ENCODE measurements at regions not wholly inside any gene's neighbourhood (a gene's known extent, or its start where the extent isn't known, plus 50 kb on each side); places are given as distances from the start of the nearest gene placed in this dataset.
"Not testable (repeated sequence)": the region's sequence is repeated elsewhere in the genome, so short reads cannot be mapped to it uniquely, and the experiment has no call there.

DNA sequence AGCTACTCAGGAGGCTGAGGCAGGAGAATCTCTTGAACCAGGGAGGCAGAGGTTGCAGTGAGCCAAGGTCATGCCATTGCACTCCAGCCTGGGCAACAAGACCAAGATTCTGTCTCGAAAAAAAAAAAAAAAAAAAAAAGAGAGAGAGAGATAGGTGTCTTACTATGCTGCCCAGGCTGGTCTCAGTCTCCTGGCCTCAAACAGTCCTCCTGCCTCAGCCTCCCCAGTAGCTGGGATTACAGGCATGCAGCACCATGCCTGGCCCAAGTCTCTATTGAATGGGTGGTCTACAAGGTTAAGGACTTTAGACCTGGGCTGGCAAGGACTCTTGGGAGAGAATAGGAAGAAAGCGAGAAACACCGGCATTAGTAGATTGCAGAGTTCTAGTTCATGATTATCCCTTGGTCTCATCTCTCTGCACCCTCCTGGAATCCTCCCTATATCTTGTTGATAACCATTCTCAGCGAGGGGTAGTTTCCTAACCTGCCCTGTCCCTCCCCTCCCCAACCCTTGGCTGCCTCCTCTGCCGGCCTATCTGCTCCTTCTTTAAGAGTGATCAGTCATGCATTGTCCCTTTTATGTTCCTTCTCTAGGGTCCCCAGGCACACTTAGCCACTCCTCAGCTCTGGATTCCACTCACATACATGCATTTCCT, 128.1 kb upstream of the MAP1LC3B2 start:
- DNase-seq (ENCODE audit: low read depth) = no peak

DNA sequence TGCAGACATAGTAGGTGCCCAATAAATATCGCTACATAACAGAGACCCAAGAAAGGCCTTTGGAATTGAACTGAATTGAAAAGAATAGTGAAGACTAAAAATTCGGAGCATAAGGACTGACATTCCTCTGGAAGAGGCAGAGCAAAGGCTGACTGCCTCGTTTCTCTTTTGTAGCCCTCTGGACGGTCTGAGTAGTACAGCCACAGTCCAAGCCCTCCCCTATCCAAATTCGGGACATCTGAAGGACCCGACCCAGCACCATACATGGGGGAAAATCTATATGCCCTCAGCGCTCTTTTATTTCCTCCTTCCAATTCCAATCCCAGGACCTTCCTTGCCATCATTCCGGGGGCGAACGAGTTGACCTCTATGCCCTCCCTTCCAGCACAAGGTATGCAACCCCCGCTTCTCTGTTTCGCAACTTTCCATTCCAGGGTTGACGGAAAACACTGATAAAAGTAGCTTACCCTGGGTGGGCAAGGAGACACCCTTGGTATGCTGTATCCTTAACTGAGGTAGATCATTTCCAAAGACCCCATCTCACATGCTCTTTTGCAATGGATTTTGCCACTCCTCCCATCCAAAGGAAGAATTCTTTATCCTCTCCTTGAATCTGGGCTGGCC, 127.4 kb upstream of the MAP1LC3B2 start:
- DNase-seq (ENCODE audit: low read depth) = no peak

DNA sequence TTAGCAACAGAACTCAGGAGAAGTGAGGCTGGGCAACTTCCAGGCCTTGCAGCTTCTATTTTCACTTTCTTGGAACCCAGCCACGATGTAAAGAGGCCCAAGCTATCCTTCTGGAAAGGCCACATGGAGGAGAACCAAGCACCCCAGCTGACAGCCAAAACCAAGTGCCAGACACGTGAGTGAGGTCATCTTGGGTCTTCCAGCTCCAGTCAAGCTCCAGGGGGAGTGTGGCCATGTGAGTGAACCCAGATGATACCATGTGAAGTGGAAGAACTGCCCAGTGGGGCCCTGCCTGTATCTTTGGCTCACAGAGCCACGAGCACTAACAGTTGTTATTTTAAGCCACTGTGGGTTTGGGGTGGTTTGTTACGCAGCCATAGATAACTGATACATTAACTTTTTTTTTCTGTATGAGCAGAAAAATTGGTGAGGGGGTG, 126.8 kb upstream of the MAP1LC3B2 start:
- DNase-seq (ENCODE audit: low read depth) = no peak

DNA sequence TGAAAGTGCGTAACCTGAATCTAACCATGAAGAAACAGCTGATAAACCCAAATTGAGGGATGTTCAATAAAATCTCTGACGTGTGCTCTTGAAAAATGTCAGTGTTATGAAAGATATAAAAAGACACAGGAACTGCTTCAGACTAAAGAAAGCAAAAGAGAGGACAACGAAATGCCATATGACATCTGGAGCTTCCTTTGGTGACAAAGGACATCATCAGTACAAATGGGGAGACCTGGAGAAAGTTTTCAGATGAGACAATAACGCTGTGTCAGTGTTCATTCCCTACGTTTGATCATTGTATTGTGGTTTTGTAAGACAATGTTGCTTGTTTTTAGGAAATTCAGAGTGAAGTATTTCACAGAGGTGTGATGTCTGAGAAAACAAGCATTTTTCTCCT, 125.9 kb upstream of the MAP1LC3B2 start:
- DNase-seq (ENCODE audit: low read depth) = no peak

DNA sequence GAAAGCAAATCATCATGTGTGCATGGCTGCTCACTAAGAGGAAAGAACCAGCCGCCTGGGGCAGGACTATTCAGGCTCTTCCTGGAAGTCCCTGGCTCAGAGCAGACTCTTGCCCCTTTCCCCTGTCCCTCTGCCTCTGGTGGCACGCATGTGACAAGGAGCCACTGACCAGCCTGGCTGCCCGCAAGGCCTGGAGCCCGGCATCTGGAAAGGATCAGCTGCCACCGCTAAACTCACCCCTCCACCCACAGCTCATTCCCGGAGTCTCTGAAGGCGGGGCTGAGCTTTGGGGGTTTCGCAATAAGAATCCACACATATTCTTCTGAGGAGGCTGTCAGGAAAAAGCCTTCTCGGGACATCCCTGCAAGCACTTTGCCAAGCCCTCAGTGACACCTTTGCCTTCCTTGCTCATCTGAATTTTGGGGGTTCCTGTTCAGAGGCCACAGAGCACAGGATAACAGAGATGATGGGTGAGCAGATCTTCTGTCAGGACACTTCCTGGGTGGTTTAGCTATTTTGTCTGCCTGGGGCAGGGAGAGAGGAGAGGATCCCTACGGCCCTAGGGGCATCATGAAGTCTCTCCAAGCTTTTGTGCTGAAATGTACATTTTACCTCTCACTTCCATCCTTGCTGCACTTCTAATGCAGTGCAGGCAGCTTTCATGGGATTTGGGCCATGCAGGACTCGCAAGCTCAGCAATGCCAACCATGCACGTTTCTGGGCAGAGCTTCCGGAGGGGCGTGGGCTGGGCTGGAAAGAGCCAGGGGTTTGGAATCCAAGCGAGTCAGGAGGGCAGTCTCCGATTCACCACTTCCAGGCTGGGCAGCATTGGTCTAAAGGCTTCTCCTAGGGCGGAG, 124.8 kb upstream of the MAP1LC3B2 start:
- no peak for DNase-seq (ENCODE audit: low read depth)

DNA sequence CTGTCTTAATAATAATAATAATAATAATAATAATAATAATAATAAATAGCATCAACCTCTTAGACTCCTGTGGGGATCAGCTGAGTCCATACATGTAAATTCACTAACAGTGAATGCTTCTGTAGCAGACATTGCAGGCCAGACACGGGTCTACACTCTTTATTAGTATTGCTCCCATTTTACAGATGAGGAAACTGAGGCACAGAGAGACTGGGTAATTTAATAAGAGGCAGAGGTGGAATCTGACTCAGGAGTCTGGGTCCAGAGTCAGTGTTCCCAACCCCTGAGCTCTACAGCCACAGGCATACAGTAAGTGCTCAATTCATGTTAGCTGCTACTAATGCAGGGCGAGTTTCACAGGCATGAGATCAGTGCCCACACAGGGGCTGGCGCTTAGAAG, 123.2 kb upstream of the MAP1LC3B2 start:
- DNase-seq (ENCODE audit: low read depth) = no peak

DNA sequence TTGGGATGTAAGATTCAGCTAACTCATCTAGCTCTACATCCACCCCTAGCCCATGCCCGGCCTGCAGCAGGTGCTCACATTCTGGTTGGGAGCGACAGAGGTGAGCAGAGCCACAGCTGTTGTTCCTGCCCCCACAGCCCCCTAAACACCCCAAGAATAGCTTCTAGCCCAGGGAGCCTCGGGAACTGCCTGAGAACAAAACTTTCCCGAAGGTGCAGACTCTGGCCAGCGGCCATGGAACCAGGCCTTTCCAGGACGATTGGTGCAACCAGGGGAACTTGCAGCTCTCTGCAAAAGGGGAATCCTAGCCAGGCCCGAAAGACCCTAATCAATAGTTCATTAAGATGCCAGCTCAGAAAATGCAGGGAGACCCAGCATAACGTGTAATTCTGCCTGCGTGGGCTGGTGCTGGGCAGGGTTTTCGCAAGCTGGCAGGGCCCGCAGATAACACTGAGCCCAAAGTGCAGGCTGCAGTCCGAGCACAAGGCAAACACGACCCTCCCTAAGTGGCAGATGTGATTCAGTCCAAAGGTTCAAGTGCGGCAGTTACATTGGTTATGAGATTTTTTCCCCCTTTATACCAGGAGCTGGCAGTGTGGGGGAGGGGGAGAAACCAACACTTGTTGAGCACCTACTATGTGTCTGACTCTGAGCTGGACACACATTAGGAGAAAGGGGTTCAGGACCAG, 122.5 kb upstream of the MAP1LC3B2 start:
- no peak for DNase-seq (ENCODE audit: low read depth)

DNA sequence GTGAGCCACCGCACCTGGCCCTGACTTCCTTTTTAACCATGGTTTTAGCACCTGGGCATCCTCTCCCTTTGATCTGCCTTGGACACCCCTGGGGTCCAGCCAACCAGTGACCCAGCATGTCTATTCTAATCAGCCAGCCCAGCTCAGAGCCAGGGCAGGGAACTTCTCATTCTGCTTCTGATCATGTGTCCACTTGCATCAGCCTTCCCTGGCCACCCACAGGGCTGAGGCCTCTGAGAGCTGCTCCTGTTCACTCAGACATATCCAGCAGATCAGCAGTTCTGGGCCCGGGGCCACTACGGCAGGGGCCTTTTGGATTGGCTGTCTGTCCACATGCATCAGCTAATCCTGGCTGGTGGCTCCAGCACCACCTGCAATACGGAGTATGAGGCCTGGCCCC, 117.9 kb upstream of the MAP1LC3B2 start:
- no peak for DNase-seq (ENCODE audit: low read depth)

DNA sequence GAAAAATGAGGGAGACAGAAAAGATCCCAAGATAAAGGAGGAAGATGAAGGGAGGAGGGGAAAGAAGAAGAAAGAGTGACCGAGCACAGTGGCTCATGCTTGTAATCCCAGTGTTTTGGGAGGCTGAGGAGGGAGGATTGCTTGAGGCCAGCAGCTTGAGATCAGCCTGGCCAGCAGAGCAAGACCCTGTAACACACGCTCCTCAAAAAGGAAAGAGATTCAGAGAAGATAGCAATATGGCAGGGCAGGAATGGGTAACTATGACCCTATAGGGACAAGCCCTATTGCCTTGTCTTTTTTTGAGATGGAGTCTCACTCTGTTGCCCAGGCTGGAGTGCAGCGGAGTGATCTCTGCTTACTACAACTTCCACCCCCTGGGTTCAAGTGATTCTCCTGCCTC, 116.9 kb upstream of the MAP1LC3B2 start:
- DNase-seq (ENCODE audit: low read depth) = no peak

DNA sequence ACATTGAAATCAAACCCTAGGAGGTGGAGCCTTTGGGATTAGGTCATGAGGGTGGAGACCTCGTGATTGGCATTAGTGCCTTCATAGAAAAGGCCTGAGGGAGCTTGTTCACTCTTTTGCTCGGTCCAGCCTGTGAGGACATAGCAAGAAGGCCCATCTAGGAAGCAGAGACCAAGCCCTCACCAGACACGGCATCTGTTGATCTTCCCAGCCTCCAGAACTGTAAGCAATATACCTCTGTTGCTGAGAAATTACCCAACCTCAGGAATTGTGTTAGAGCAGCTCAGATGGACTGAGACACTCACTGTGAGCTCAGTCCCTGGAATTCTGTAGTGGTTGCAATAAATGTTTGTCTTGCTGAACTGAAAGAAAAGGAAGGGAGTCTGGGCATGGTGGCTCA, 116.2 kb upstream of the MAP1LC3B2 start:
- no peak for DNase-seq (ENCODE audit: low read depth)

DNA sequence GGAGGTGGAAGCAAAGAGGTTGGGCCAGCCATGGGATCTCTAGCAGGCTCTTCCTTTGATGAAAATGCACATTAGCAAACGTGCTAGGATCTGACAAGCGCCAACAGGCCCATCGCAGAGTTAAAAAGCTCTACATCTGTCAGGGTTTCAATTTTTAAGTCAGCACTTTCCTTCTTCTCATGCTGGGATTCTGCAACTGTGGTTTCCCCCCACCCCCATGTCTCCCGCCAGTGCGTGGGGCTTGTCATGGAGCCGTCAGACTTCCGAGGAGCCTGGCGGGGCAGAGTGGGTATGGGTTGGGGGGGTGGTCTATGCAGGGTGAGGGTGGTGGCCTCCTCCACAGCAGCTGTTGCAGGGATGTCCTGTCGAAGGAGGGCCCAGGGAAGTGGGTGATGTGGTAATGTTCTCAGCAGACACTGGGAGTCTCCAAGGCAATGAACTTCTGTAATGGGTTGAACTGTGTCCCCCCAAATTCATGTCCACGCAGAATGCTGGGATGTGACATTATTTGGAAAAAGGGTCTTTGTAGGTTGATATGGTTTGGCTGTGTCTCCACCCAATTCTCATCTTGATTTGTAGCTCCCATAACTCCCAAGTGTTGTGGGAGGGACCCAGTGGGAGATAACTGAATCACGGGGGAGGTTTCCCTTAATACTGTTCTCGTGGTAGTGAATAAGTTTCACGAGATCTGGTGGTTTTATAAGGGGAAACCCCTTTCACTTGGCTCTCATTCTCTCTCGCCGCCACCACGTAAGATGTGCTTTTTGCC, 115.2 kb upstream of the MAP1LC3B2 start:
- DNase-seq (ENCODE audit: low read depth) = no peak

DNA sequence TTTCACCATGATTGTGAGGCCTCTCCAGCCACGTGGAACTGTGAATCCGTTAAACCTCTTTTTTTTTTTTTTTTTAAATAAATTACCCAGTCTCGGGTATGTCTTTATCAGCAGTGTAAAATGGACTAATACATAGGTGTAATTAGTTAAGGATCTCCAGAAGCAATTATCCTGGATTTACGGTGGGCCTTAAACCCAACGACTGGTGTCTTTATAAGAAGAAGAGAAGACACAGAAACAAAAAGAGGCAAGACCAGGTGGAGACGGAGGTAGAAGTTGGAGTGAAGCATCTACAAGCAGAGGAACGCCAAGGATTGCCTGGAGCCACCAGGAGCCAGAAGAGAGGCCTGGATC, 114.6 kb upstream of the MAP1LC3B2 start:
- DNase-seq (ENCODE audit: low read depth) = no peak

DNA sequence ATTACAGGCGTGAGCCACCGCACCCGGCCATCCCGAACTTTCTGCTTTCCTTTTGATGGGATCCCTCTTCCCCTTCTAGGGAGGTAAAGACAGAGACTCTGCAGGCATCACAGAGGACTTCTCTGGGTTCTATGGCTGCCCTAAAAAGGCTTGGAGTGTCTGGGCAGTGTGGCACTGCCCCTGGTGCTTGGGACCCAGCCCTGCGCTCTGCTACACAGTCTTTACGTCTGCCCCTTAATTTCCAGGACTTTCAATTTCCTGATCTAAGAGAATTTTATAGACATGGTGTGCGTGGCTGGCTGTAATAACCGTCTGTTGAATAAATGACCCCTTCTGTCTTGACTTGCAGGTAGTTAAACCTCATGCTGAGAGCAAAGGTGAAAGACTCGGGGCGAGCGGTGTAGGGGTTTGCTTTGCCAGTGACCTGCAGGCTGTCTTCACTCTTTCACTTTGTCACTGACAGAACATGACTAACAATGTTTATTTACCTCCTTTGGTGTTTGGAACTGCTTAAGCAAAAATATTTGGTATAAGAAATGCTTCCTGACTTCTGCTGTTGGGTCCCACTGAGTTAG, 110.9 kb upstream of the MAP1LC3B2 start:
- no peak for DNase-seq (ENCODE audit: low read depth)

DNA sequence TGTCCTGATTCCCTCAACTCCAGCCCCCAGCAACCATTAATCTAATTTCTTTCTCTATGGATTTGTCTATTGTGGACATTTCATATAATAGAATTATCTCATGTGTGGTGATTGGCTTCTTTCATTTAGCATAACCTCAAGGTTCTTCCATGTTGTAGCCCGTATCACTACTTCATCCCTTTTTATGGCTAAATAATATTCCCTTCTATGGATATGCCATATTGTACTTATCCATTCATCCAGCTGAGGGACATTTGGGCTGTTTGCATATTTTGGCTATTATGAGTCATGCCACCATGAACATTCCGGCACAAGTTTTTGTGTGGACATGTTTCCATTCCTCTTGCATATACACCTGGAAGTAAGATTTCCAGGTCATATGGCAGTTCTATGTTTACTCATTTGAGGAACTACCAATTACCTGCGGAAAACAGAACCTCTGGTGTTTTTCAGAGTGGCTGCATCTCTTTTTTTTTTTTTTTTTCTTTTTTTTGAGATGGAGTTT, 108.7 kb upstream of the MAP1LC3B2 start:
- no peak for DNase-seq (ENCODE audit: low read depth)

DNA sequence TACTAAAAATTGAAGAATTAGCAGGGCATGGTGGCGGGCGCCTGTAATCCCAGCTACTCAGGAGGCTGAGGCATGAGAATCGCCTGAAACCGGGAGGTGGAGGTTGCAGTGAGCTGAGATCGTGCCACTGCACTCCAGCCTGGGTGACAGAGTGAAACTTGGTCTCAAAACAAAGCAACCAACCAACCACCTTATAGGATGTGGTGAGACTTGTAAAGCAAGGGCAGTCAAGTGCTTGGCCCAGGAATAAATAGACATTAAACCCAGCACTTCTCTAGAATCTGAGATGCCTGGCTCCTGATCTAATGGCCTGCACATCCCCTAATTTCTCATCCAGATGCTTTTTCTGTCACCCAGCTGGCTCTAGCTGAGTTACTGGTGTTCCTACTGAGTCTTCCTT, 106.2 kb upstream of the MAP1LC3B2 start:
- DNase-seq (ENCODE audit: low read depth) = not testable (repeated sequence)

DNA sequence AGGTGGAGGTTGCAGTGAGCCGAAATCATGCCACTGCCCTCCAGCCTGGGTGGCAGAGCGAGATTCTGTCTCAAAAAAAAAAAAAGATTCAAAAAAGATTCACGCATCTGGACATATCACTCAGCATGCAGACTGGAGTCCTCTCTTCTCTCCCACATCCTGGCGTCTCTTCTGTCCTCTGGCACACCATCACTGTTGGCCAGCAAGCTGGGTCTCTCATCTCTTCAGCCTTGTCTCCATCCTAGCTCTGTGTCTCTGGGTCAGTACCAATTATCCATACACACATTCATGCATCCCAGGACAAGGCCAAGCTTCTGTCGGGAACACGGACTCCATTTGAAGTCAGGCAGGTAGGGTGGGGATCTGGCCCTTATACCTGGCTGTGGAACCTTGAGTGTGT, 105.5 kb upstream of the MAP1LC3B2 start:
- DNase-seq (ENCODE audit: low read depth) = no peak

DNA sequence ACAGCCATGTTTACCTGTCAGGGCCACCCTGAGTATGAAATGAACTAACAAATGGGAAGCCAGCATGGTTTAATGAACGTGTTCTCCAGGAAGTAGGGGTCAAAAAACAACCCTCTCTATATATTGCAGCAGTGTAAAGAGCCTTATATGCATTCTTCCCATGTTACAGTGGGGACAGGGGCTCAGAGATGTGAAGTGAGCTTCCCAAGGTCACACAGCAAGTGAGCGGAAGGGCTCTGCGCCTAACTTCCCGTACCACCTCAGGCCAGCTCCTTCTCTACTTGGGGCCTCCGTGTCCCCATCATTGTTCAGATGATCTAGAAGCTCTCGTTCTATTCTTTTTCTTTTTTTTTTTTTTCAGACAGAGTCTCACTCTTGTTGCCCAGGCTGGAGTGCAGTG, 105.1 kb upstream of the MAP1LC3B2 start:
- no peak for DNase-seq (ENCODE audit: low read depth)

DNA sequence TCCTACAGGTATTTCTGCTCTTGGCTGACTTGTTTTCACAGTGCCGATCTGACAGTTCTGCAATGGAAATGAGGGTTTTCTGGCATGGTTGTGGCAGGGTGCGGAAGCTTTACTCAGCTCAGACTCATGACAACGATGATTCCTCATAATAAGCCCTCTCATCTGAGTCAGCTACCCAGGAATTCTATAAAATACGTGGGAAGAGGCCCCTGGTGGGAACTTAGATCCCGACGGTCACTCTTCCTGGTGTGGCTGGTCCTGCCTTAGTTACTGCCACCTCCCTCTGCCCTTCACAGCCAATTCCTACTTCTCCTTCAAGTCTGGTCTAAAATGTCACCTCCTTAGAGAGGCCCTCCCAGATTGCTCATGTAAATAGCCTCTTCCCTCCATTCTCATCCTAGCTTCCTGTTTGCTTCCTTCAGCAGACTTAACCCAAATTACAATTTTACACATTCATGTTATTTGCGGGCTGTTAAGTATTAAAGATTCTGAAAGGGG, 104.2 kb upstream of the MAP1LC3B2 start:
- DNase-seq (ENCODE audit: low read depth) = no peak

DNA sequence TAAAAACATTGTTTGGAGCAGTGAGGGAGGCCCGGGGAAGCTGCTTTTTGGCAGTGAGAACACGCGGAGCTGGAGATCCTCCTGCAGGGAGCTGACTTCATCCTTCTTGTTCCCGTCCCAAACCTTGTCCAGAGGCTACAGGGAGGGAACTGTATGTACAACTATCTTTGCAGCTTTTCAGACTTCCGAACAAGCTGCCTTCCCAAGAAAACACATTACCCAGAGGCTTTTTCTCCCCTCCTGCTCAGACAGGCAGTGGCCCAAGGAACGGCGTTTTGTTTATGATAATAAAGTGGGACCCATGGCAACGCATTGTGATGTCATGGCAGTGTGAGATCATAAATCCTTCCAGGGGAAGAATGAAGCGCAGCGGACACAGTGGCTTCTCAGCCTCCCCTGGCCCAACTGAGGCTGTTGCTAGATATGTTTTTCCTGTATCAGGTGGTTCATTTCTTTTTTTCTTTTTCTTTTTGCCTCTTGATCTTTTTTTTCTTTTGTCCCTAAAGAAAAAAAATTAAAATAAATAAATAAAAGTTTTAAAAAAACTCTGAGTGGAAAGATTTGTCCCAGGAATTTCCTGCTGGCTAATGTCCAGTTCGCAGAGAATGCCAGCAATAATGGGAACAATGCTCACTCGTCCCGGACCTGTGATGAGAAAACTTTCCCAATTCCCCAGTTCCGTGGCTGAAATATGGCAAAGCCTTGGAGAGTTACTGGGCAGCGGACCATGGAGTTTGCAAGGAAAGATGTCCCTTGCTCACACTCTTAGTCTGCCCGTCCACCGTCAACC, 103.4 kb upstream of the MAP1LC3B2 start:
- DNase-seq (ENCODE audit: low read depth) = no peak

DNA sequence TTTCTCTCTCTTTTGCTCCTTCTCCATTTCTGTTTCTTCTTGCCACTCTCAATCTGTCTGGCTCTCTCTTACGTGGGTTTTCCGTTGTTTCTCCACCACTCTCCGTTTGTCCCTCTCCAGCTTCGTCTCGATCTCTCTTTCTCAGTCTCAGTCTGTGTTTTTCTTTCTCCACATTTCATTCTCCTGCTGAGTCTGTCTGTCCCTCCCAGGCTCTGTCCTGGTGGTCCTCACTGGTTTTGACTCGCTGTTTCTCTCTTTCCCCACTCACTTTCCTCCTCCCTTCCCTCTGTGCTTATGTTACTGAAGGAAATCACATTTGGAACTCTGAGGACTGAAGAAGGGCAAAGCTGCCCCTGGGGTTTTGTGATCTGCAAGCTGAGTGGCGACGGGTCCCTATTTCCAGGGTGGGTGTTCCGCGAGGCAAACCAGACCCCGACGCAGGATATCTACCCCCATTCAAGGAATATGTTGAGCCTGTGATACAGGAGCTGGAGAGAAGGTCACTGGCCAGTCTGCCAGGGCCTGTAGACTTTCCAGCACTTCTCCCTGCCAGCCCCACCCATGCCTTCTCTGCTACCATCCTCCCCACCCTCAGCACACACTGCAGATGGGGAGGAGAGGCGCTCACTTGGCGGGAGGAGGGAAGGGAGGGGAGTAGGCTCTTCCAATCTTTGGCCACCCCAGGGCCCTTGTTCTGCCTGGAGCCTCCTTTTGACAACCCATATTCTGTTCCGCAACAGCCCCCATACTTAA, 102.7 kb upstream of the MAP1LC3B2 start:
- no peak for DNase-seq (ENCODE audit: low read depth)

All from stimulated activated CD8-positive, alpha-beta memory T cell treated with anti-CD3 and anti-CD28 coated beads, Interleukin-12 subunit alpha, Interleukin-12 subunit beta, amount 100 ng/mL, for 1 hour (primary cell).